ENCODE measurements at regions not wholly inside any gene's neighbourhood (a gene's known extent, or its start where the extent isn't known, plus 50 kb on each side); places are given as distances from the start of the nearest gene placed in this dataset.
A peak's percentile ranks its signal among the peaks of the same experiment; 100 is the strongest.

DNA sequence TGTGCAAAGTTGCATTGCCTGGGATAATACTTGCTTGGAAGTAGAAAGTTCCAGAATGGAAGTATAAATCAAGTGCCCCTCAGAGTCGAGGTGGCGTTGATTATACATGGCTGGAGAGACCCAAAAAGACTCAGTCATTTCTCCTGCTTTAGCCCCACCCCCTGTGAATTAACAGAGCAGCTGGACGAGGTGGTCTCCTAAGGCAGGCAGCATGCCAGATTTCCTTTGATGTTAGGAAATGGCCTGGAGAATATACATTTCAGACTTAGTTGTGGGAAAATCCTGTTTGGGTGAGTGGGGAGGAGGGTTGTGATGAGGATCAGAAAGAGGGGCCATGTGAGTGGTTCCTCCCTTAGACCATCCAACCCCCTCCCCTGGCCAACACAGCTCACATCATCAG lies 406.1 kb upstream of the TMPO start:
- no peaks in the 10 kb centered on the region for H3K9me3 ChIP-seq (ENCODE audit: low read depth)
- Mint-ChIP-seq H3K4me3 (no peak overlapping the region), H3K9me3 (no peaks in the 10 kb centered on the region), H3K27ac (peak overlapping the region; percentile 7), H3K36me3 (no peaks in the 10 kb centered on the region), H3K27me3 (ENCODE audit: insufficient read depth, low read depth) (peaks cover 3% of the 10 kb centered on the region), H3K4me1 (peaks cover 50% of the 10 kb centered on the region)
- no peak for DNase-seq (ENCODE audit: low spot score)
- no peak overlapping the region for H3K9ac ChIP-seq
- no peak overlapping the region for H3K27ac ChIP-seq
- no peak overlapping the region for H3K4me3 ChIP-seq
- H3K27me3 ChIP-seq, result no peaks in the 10 kb centered on the region
- H3K36me3 ChIP-seq, result no peaks in the 10 kb centered on the region
- no peaks in the 10 kb centered on the region for H4K20me1 ChIP-seq (ENCODE audit: low read depth)
- H3F3A ChIP-seq (ENCODE audit: low read depth), result no peaks in the 10 kb centered on the region
- TF ChIP-seq EZH2 (IDR thresholded peaks at IDR 0.05), result no peak
- no peak for TF ChIP-seq EZH2phosphoT487 (IDR thresholded peaks at IDR 0.05)
- no peaks in the 10 kb centered on the region for H3K79me2 ChIP-seq (ENCODE audit: low read depth)
- H2AFZ ChIP-seq (replicated peaks), result no peak overlapping the region
- H3K4me1 ChIP-seq, result peaks cover 13% of the 10 kb centered on the region
- H3K4me2 ChIP-seq, result no peak overlapping the region

DNA sequence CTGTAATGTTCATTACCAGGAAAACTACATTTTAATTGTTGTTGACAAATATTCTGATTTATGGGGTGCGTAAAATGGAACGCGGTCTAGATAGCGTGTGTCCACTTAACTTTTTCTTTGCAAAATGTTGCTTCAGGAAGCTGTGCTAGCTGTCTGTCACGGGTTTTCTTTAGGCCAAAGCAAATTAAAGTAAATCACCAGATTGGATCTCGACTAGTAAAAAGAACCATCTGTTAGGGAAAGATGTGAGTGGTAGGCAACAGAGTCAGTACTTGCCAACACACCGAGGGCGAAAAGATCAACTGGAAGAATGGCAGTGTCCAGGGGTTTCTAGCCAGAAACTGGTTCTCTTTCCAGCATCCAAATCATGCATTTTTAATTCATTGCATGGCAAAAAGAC lies 404.9 kb upstream of the TMPO start:
- no peak overlapping the region for H3K4me3 Mint-ChIP-seq
- no peaks in the 10 kb centered on the region for H3K9me3 Mint-ChIP-seq
- DNase-seq (ENCODE audit: low spot score), result no peak
- no peak overlapping the region for H3K4me3 ChIP-seq
- H3K4me2 ChIP-seq, result no peak overlapping the region
- H4K20me1 ChIP-seq (ENCODE audit: low read depth), result no peaks in the 10 kb centered on the region
- no peak overlapping the region for H3K9ac ChIP-seq
- no peaks in the 10 kb centered on the region for H3K36me3 ChIP-seq
- TF ChIP-seq EZH2phosphoT487 (IDR thresholded peaks at IDR 0.05) (no peak), EZH2 (IDR thresholded peaks at IDR 0.05) (no peak)
- TF ChIP-seq, protein P1, sequence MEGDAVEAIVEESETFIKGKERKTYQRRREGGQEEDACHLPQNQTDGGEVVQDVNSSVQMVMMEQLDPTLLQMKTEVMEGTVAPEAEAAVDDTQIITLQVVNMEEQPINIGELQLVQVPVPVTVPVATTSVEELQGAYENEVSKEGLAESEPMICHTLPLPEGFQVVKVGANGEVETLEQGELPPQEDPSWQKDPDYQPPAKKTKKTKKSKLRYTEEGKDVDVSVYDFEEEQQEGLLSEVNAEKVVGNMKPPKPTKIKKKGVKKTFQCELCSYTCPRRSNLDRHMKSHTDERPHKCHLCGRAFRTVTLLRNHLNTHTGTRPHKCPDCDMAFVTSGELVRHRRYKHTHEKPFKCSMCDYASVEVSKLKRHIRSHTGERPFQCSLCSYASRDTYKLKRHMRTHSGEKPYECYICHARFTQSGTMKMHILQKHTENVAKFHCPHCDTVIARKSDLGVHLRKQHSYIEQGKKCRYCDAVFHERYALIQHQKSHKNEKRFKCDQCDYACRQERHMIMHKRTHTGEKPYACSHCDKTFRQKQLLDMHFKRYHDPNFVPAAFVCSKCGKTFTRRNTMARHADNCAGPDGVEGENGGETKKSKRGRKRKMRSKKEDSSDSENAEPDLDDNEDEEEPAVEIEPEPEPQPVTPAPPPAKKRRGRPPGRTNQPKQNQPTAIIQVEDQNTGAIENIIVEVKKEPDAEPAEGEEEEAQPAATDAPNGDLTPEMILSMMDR (IDR thresholded peaks at IDR 0.05), result no peak
- no peaks in the 10 kb centered on the region for H3F3A ChIP-seq (ENCODE audit: low read depth)
- H3K4me1 Mint-ChIP-seq, result peaks cover 43% of the 10 kb centered on the region
- no peak overlapping the region for H3K27ac Mint-ChIP-seq
- H2AFZ ChIP-seq (replicated peaks), result peak overlapping the region; percentile 83
- no peaks in the 10 kb centered on the region for H3K79me2 ChIP-seq (ENCODE audit: low read depth)
- H3K27ac ChIP-seq, result no peak overlapping the region
- no peaks in the 10 kb centered on the region for H3K9me3 ChIP-seq (ENCODE audit: low read depth)
- no peaks in the 10 kb centered on the region for H3K27me3 ChIP-seq
- peaks cover 13% of the 10 kb centered on the region for H3K4me1 ChIP-seq
- H3K36me3 Mint-ChIP-seq, result no peaks in the 10 kb centered on the region
- H3K27me3 Mint-ChIP-seq (ENCODE audit: insufficient read depth, low read depth), result peaks cover 3% of the 10 kb centered on the region

DNA sequence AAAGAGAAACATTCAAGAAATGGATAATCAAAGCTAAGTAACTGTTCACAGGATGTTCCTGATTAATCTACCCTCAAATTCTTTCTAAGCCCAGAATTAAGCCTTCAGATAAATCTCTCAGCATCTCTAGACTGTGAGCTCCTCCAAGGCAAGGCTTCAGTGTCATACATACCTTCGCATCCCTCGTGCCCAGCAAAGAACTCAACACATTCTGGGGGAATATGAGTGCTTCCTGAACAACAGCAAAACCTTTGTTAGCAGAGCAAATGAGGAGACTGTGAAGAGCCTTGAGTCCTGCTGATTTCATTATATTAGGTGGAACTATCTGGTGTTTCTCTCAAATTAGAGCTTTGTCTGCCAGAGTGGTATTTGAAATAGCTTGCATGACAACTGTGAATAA lies 401.8 kb upstream of the TMPO start:
- DNase-seq (ENCODE audit: low spot score), result no peak
- Histone ChIP-seq H3K4me3 (no peak overlapping the region), H3K27me3 (no peaks in the 10 kb centered on the region), H3K36me3 (no peaks in the 10 kb centered on the region), H4K20me1 (ENCODE audit: low read depth) (no peaks in the 10 kb centered on the region), H3F3A (ENCODE audit: low read depth) (no peaks in the 10 kb centered on the region), H2AFZ (replicated peaks) (no peak overlapping the region), H3K9ac (no peak overlapping the region), H3K27ac (no peak overlapping the region), H3K79me2 (ENCODE audit: low read depth) (no peaks in the 10 kb centered on the region), H3K9me3 (ENCODE audit: low read depth) (no peaks in the 10 kb centered on the region), H3K4me1 (peaks cover 13% of the 10 kb centered on the region), H3K4me2 (no peak overlapping the region)
- no peaks in the 10 kb centered on the region for H3K9me3 Mint-ChIP-seq
- peak overlapping the region; percentile 23 for H3K27ac Mint-ChIP-seq
- H3K27me3 Mint-ChIP-seq (ENCODE audit: insufficient read depth, low read depth), result no peaks in the 10 kb centered on the region
- H3K36me3 Mint-ChIP-seq, result no peaks in the 10 kb centered on the region
- TF ChIP-seq, protein P1 (IDR thresholded peaks at IDR 0.05), result no peak
- TF ChIP-seq EZH2 (IDR thresholded peaks at IDR 0.05) (no peak), EZH2phosphoT487 (IDR thresholded peaks at IDR 0.05) (no peak)
- peaks cover 29% of the 10 kb centered on the region for H3K4me1 Mint-ChIP-seq
- no peak overlapping the region for H3K4me3 Mint-ChIP-seq

DNA sequence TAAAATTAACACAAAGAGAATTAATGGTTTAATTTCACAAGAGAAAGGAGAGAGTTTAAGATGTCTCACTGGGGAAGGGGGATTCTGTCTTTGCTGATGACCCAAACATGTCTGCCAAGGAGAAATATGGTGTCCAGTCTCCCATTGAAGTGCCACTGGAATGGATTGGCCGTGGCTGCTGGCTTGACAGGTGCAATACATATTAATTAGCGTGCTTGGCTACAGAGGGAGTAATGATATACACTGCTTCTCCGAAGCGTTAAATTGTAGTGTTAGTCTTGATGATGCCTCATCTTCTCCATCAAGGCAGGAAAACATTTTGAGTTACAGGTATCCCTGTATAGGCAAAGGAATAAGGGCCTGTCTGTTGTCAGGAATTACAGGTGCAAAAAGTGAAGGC lies 393.4 kb upstream of the TMPO start:
- Mint-ChIP-seq H3K36me3 (no peaks in the 10 kb centered on the region), H3K9me3 (no peaks in the 10 kb centered on the region), H3K4me3 (no peak overlapping the region), H3K27me3 (ENCODE audit: insufficient read depth, low read depth) (no peaks in the 10 kb centered on the region), H3K4me1 (peaks cover 8% of the 10 kb centered on the region), H3K27ac (no peak overlapping the region)
- no peaks in the 10 kb centered on the region for H3K36me3 ChIP-seq
- no peak overlapping the region for H3K4me2 ChIP-seq
- H2AFZ ChIP-seq (replicated peaks), result no peak overlapping the region
- peaks cover 7% of the 10 kb centered on the region for H3K4me1 ChIP-seq
- H3F3A ChIP-seq (ENCODE audit: low read depth), result no peaks in the 10 kb centered on the region
- TF ChIP-seq, protein P1 (IDR thresholded peaks at IDR 0.05), result no peak
- TF ChIP-seq EZH2 (IDR thresholded peaks at IDR 0.05) (no peak), EZH2phosphoT487 (IDR thresholded peaks at IDR 0.05) (no peak)
- H3K79me2 ChIP-seq (ENCODE audit: low read depth), result no peaks in the 10 kb centered on the region
- H3K4me3 ChIP-seq, result no peak overlapping the region
- H4K20me1 ChIP-seq (ENCODE audit: low read depth), result no peaks in the 10 kb centered on the region
- no peak overlapping the region for H3K27ac ChIP-seq
- no peaks in the 10 kb centered on the region for H3K9me3 ChIP-seq (ENCODE audit: low read depth)
- no peaks in the 10 kb centered on the region for H3K27me3 ChIP-seq
- no peak for DNase-seq (ENCODE audit: low spot score)
- H3K9ac ChIP-seq, result no peak overlapping the region
